Esophagus squamous epithelium (tissue), 5 donors: ENCODE measurements at regions not wholly inside any gene's neighbourhood (a gene's known extent, or its start where the extent isn't known, plus 50 kb on each side); places are given as distances from the start of the nearest gene placed in this dataset.

ENCODE experiments used
- DNase-seq: peaks from one replicate; lab custom pipeline; 2025; lab: John Stamatoyannopoulos, UW
- H3K27ac ChIP-seq, 4 donors: fragments of 200-600 bp; sonication (generic); one replicate each; pipeline ENCODE4 v1.5.1; 2016 to 2019; ENCODE audit warnings: mild to moderate bottlenecking in 1 of 4
- H3K27me3 ChIP-seq, 4 donors: fragments of 200-600 bp; sonication (generic); 1 replicate in 3 of 4; 2 replicates in 1 of 4; pipeline versions ENCODE4 v1.5.1 to v1.6.0; 2017 to 2021; ENCODE audit warnings: antibody characterized with exemption in 1 of 4
- H3K36me3 ChIP-seq, 3 donors: fragments of 200-600 bp; sonication (generic); one replicate each; pipeline ENCODE4 v1.5.1; 2016 to 2019
- H3K4me1 ChIP-seq, 3 donors: fragments of 200-600 bp; sonication (generic); one replicate each; pipeline ENCODE4 v1.5.1; 2017 to 2019
- H3K4me3 ChIP-seq, 4 donors: fragments of 200-600 bp; sonication (generic); 1 replicate in 3 of 4; 2 replicates in 1 of 4; pipeline ENCODE4 v1.5.1; 2016 to 2019; ENCODE audit warnings: mild to moderate bottlenecking in 2 of 4, moderate library complexity in 1 of 4
- H3K9me3 ChIP-seq, 3 donors: fragments of 200-600 bp; sonication (generic); one replicate each; pipeline ENCODE4 v1.5.1; 2016 to 2019
- CTCF ChIP-seq, 6 experiments: fragments of 450-650 bp in 4 of 6; fragments of 200-600 bp in 2 of 6; sonication (generic) in 2 of 6; IDR thresholded peaks; one replicate each; pipeline ENCODE4 v1.5.1; 2016 to 2019; ENCODE audit warnings: antibody characterized with exemption in 6 of 6, mild to moderate bottlenecking in 4 of 6, moderate library complexity in 4 of 6
- POLR2A ChIP-seq, 4 donors: fragments of 450-650 bp; IDR thresholded peaks; one replicate each; pipeline ENCODE4 v1.6.1; 2017; ENCODE audit warnings: antibody characterized with exemption in 4 of 4, mild to moderate bottlenecking in 4 of 4, moderate library complexity in 3 of 4
- WGBS, 2 donors: methylation state at CpG; one replicate each; pipeline ENCODE4 v1.1.5; 2018; 5-methylcytosine and 5-hydroxymethylcytosine counted together
- intact Hi-C: fragments of 100-400 bp; cut with DNase I; formaldehyde crosslinking; loops from one replicate; pipeline ENCODE4 v1.15.0; 2022
- donor health status: DM: yes; HTN: yes; CAD: no.

GRCh38 chr19:27793128-27793643 lies 1419.8 kb downstream of the UQCRFS1 start:
- Histone ChIP-seq H3K36me3 (peaks cover 0 to 8% (median 0%) of the 10 kb centered on the region in 3 donors), H3K4me3 (peak overlapping the region; percentile 57 to 96 (median 87)), H3K27me3 (no peaks in the 10 kb centered on the region), H3K27ac (peak overlapping the region; percentile 88 to 98 (median 96)), H3K4me1 (peaks cover 10 to 35% (median 20%) of the 10 kb centered on the region in 3 donors), H3K9me3 (no peaks in the 10 kb centered on the region)
- intact Hi-C loops = no loop called here
- TF ChIP-seq POLR2A (IDR thresholded peaks at IDR 0.05) (no peak), CTCF (IDR thresholded peaks at IDR 0.05) (no peak)
- WGBS, 2 donors = 0% methylated on average over 14 to 16 of the region's 20 CpGs
- peak; percentile 57 for DNase-seq

- DNase-seq = no peak
- intact Hi-C loops = no loop called here
- H3K36me3 ChIP-seq = peaks cover 0 to 3% (median 0%) of the 10 kb centered on the region in 3 donors
- WGBS, 2 donors = 7 to 9% methylated on average over 6 of the region's 6 CpGs
- peaks cover 10 to 35% (median 20%) of the 10 kb centered on the region in 3 donors for H3K4me1 ChIP-seq
- H3K27me3 ChIP-seq = no peaks in the 10 kb centered on the region
- H3K4me3 ChIP-seq = peak overlapping the region; percentile 57 to 96 (median 87)
- H3K9me3 ChIP-seq = no peaks in the 10 kb centered on the region
- TF ChIP-seq POLR2A (IDR thresholded peaks at IDR 0.05) (no peak), CTCF (IDR thresholded peaks at IDR 0.05) (no peak)
- peak overlapping the region; percentile 88 to 98 (median 96) for H3K27ac ChIP-seq
These were observed 1420.3 kb downstream of the UQCRFS1 start for GRCh38 chr19:27792576-27793127.

GRCh38 chr19:27780367-27781075 lies 1432.4 kb downstream of the UQCRFS1 start:
- DNase-seq = no peak
- WGBS, 2 donors = 82 to 90% methylated on average over 10 of the region's 10 CpGs
- intact Hi-C loops = no loop called here
- no peak for TF ChIP-seq POLR2A (IDR thresholded peaks at IDR 0.05)
- TF ChIP-seq CTCF (IDR thresholded peaks at IDR 0.05) = no peak
- Histone ChIP-seq H3K27me3 (no peaks in the 10 kb centered on the region), H3K36me3 (peaks cover 0 to 20% (median 0%) of the 10 kb centered on the region in 3 donors), H3K4me3 (no peak overlapping the region), H3K9me3 (peaks cover 0 to 28% (median 0%) of the 10 kb centered on the region in 3 donors), H3K4me1 (no peaks in the 10 kb centered on the region), H3K27ac (no peak overlapping the region)

GRCh38 chr19:27779954-27780353 lies 1433.0 kb downstream of the UQCRFS1 start:
- no peak overlapping the region for H3K4me3 ChIP-seq
- WGBS, 2 donors = 78 to 80% methylated on average over 1 of the region's 1 CpG
- TF ChIP-seq POLR2A (IDR thresholded peaks at IDR 0.05) = no peak
- TF ChIP-seq CTCF (IDR thresholded peaks at IDR 0.05) = no peak
- peaks cover 0 to 25% (median 0%) of the 10 kb centered on the region in 3 donors for H3K36me3 ChIP-seq
- intact Hi-C loops = no loop called here
- no peak for DNase-seq
- H3K9me3 ChIP-seq = peaks cover 0 to 31% (median 0%) of the 10 kb centered on the region in 3 donors
- no peak overlapping the region for H3K27ac ChIP-seq
- no peaks in the 10 kb centered on the region for H3K4me1 ChIP-seq
- no peaks in the 10 kb centered on the region for H3K27me3 ChIP-seq

- TF ChIP-seq CTCF (IDR thresholded peaks at IDR 0.05) (no peak), POLR2A (IDR thresholded peaks at IDR 0.05) (no peak)
- Histone ChIP-seq H3K36me3 (peaks cover 0 to 28% (median 0%) of the 10 kb centered on the region in 3 donors), H3K27ac (no peak overlapping the region), H3K4me3 (no peak overlapping the region), H3K4me1 (no peaks in the 10 kb centered on the region), H3K27me3 (no peaks in the 10 kb centered on the region), H3K9me3 (peaks cover 0 to 49% (median 11%) of the 10 kb centered on the region in 3 donors)
- 91 to 92% methylated on average over 7 of the region's 7 CpGs for WGBS, 2 donors
- DNase-seq = no peak
- intact Hi-C loops = no loop called here
These were observed 1435.2 kb downstream of the UQCRFS1 start for GRCh38 chr19:27777726-27778125.
